Stimulated activated CD8-positive, alpha-beta memory T cell treated with anti-CD3 and anti-CD28 coated beads, Interleukin-7, amount 100 ng/mL, for 24 hours (primary cell): ENCODE measurements at regions not wholly inside any gene's neighbourhood (a gene's known extent, or its start where the extent isn't known, plus 50 kb on each side); places are given as distances from the start of the nearest gene placed in this dataset.
"Not testable (repeated sequence)": the region's sequence is repeated elsewhere in the genome, so short reads cannot be mapped to it uniquely, and the experiment has no call there.

ENCODE experiments used
- DNase-seq: peaks from one replicate; pipeline ENCODE4 v3.0.0-alpha.2; 2020; ENCODE audit warnings: low read depth

DNA sequence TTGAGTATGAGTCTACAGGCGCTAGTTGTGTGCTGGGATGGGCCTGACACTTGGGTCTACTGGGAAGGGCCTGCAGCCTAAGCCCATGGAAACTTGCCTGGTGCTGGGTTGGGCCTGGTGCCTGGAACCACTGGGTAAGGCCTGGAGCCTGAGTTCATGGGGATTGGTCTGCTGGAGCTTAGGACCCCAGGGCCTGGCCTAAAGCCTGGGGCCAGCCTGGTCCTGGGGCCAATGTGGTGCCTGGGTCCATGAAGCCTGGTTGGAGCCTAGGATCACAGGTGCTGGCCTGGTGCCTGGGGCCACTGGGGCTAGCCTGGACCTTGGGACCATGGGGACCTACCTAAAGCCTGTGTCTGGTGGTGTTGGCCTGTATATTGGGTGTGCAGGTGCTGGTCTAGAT, 270.3 kb upstream of the GRIA3 start:
- no peak for DNase-seq

DNA sequence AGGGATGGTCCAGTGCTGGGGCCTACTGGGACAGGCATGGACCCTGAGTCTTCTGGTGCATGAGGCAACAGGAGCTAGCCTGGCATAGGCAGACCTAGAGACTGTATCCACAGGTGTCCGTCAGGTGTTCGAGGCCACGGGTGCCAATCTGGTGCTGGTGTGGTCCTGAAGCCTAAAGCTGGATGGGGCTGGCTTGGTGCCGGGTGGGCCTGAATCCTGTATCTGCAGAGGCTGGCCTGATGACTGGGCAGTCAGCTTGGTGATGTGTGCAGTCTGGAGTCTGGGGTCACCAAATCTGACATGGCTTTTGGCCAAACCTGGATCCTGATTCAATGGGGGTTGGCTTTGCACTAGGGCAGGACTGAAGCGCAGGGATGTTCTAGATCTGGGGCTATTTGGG, 269.8 kb upstream of the GRIA3 start:
- DNase-seq = no peak

DNA sequence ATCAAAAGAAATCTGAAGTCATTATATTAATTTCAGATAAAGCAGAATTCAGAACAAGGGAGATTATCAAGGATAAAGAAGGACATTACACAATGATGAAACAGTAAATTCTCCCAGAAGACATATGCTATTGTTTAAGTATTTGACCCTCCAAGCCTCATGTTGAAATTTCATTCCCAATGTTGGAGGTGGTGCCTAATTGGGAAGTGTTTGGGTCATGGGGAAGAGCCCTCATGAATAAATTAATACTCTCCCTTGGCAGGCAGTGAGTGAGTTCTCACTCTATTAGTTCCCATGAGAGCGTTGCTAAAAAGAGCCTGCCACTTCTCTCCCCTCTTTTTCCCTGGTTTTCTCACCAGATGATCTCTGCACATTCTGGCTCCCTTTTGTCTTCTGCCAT, 249.9 kb upstream of the GRIA3 start:
- no peak for DNase-seq

DNA sequence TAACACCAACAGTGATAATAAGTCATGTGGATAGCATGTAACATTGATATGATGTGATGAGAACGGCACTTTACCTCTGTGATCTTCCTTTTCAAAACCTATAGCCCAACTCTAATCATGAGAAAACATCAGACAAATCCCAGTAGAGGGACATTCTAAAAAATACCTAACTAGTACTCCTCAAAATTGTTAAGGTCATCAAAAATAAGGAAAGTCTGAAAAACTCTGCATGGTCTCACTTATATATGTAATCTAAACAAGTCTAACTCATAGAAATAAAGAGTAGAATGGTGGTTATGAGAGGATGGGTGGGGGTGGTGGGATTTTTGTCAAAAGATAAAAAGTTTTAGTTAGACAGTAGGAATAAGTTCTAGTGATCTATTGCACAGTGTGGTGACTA, 243.9 kb upstream of the GRIA3 start:
- no peak for DNase-seq

DNA sequence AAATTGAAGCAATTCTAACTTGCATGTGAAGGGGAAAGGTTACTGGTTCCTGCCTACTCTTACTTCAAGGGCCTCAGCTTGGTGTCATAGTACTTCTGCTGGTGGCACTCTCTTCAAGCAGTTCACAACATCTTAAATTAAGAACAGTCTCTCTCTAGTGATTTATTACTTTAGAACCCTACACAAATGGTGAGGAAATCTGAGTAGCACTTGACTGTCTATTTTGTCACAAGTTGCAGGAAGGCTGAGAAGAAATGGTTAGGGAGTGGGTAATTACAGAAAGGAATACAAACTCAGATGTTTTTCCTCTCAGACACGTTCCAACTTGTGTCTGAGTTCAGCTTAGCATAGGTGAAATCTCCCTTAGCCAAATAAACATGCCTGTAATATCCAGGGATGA, 242.3 kb upstream of the GRIA3 start:
- DNase-seq = no peak

DNA sequence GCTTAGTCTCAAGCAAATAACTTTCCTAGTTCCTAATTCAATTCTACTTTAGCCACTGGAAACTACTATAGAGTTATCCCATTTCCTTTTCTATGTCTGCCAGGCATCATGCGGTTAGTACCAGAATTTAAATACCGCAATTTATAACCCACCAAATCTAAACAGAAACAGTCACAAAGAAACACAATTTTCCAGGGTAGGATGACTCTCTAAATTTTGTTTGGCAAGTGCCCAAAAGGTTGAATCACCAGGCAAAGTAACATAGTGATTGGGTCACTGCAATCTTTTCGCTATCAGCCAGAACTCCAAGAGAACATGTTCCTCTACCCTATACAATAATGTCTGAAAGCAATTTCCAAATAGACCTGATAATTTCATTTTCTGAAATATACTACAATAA, 240.2 kb upstream of the GRIA3 start:
- no peak for DNase-seq

DNA sequence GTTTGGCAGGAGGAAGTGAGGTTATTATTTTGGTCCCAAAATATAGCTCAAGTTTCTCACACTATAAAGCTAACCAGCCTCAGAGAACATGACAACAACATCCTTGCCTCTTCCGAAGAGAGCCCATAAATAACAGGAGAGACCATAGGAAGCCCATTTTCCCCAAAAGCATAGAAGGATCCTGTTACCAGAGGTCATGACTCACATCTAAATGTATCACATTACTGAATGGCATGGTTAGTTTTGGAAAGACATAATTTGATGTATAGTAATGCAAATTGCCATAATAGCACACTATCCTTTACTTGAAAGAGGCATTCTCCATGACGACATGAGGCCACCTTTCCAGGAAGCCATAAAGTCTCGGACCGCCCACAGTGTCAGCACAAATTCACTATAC, 238.8 kb upstream of the GRIA3 start:
- no peak for DNase-seq

DNA sequence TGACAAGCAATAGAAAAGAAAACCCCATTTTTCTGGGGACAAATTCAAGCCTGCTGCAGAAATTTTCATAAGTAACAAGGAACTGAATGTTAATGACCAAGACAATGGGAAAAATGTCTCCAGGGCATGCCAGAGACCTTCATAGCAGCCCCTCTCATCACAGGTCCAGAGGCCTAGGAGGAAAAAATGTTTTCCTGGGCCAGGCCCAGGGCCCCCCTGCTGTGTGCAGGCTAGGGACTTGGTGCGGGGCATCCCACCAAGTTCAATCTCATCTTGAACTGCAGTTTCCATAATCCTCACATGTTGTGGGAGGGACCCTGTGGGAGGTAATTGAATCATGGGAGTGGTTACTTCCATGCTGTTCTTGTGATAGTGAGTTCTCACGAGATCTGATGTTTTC, 211.5 kb upstream of the GRIA3 start:
- no peak for DNase-seq

DNA sequence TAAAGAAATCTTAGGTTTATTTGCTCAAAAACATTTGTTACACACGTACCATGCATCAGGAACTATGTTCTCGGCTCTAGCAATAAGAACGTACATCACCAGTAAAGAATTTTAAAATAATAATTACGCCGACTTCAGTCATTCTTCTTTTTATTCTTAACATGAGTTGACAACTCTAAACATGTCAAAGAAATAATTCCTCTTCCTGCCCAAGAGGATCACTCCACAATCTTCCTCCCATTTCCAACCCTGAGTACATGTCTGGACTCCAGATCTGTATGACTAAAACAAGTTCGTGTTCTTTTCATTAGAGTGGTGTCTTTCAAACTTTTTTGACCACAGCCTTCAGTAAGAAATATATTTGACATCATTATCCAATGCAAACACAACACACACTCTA, 201.6 kb upstream of the GRIA3 start:
- DNase-seq = no peak

DNA sequence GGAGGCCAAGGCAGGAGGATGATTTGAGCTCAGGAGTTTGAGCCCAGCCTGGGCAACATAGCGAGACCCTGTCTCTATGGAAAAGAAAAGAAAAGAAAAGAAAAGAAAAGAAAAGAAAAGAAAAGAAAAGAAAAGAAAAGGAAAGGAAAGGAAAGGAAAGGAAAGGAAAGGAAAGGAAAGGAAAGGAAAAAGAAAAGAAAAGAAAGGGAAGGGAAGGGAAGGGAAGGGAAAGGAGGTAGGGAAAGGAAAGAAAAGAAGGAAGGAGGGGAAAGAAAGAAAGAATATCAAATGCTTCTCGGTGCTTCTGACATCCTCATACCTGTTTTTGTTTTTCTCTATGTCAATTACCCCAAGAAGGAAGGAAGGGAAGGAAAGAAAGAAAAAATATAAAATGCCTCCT, 181.2 kb upstream of the GRIA3 start:
- not testable (repeated sequence) for DNase-seq

DNA sequence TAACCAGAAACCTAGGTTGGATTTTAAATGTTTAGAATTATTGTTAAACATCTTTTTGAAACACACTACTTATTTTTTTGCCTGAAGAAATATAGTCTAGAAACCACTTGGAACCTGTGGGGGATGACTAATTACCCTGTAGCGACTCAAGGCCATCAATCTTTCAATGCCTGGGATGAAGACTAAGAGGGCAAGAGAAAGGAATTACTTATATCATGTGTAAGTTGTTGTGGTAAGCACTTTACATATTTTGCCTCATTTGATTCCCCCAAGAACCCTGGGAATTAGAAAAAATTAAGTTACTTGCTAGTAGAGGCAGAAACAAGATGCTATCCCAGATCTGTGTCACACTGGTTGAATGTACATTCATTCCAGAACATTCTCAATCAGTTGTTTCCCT, 170.9 kb upstream of the GRIA3 start:
- DNase-seq = no peak

DNA sequence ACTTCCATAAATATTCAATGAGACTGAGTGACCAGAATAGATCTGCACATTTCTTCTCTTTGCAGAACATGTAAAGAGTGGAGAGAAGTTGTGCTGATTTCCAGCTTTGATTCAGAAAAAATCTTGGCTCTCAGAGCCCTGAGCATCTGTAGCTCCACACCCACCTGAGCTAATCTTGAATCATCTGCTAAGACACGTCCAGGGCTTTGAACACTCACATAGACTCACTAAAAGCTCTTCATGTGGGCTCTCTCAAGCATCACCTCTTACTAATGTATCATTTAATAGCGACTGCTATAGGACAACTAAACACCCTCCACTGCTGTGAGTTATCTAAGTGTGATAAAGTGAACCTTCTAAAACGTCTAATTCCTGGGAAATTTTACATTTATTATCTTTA, 147.7 kb upstream of the GRIA3 start:
- DNase-seq = no peak

DNA sequence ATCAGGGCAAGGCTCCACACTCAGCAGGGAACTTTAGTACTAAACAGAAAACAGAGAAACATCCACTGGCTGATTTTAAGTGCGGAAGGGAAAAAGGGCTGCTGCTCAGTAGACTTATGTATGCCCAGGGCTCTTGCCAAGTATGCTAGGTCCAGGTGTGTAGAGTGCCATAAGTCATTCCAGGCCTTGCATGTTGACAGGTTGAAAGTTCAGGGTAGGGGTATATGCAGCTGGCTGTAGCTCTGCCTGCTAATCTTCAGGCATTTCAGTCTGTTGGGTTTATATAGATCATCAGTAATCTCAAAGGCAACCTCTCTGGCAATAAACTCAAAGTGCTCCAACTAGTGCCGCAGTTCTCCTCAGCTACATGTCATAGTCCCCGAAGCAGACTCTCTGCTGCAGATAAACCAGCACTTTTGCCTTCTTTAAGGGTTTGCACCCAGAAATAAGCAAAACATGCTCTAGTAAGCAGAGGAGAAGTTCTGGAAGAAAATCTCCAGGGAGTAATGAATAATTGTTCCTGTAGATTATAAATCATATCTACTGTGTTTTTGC, 134.9 kb upstream of the GRIA3 start:
- no peak for DNase-seq

DNA sequence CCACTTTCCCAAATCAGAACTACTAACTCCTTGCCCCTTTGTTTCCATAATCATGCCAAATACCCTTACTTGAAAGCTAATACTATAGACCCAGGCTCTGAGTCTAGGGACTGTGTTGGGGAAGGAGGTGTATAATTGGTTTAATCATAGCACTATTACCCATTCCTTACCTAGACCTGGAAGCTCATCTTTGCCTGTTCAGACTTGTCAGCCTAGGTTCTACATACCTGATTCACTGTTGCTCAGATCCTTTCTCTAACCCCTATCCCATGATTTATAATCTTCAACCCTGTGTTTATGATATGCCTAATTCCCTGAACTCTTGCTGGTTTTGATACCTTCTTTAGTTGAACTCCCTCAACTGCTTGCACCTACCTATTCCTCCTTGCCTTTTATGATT, 123.1 kb upstream of the GRIA3 start:
- DNase-seq = no peak

DNA sequence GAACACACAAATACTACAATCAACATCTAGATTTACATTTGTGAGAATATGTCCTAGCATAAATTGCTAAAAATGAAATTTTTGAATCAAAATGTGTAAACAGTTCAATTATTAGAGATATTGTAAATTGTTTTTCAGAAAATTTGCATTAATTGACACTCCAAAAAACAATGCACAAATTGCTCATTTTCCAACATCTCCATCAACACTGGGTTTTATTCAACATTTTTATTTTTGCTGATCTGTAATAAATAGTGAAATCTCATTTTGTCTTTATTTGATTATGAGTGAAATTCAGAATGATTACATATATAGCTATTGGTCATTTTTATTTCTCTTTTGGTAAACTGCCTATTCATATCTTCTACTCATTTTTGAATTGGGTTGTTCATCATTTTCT, 120.0 kb upstream of the GRIA3 start:
- no peak for DNase-seq

DNA sequence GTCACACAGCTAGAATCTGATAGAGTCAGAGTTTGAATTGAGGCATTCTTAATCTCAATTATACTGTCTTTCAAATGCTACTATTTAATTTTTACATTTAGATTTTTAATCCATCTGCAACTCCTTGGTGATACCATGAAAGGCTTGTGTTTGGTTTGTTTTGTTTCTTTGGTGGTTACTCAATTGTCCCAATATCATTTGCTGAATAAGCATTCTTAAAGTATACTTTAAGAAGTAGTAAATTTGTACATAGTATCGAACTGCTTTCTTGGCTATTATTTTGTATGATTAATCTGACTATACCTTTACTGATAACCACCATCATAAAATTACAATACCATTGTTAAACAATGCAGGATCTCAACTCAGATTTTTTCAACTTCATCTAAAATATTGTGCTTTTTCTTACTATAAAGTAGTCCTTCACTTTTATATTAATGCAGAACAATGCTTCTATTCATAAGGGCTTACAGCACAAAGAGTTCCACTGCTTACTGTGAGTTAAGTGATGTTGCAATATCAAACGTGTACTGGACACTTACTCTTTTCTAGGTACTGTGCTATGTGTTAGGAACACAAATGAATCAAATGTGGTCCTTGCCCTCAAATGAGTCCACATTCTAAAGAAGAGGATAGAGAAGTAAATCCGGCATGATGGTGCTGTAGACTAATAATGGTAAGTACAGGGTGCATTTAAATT, 111.2 kb upstream of the GRIA3 start:
- no peak for DNase-seq

DNA sequence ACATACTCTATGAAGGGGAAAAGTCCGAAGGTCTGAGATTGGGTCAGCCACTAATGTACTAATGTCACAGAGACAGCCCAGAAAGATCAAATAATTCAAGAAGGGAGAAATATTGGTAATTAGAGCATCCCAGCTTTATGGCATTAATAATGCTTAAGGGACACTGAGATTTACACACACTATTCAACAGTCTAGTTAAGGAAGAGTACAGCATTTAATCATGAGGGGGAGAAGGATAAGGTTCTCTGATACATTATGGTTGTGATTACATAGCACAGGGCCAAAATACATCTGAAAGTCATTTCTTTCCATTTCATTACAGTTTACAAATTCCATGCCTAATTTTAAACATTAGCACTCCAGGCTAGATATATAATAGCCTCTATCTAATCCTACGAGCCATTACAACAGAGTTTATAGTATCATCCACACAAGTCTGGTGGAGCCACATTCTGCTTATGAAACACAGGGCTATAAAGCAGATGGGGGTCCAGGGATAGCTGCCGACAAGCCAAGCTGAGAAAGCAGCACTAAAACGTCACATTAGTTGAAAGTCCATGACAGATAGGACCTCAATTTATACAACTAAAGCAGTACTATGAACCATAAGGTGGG, 108.0 kb upstream of the GRIA3 start:
- DNase-seq = no peak

DNA sequence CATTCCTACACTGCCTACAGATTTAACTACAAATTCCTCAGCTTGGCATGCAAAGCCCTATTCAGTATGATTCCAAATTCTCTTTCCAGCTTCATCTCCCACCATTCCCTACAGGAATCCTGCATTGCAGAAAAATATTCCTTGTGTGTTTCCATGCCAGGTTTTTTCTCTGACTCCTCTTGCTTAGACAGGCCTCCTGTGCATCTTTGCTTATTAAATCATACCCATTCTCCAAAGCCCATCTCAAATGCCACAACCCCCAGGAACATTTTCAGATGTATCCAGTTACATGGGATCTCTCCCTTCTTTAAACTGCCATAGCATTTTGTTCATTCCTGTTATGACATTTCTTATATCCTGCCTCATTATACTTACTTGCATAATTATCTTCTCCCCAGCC, 106.4 kb upstream of the GRIA3 start:
- DNase-seq = no peak

DNA sequence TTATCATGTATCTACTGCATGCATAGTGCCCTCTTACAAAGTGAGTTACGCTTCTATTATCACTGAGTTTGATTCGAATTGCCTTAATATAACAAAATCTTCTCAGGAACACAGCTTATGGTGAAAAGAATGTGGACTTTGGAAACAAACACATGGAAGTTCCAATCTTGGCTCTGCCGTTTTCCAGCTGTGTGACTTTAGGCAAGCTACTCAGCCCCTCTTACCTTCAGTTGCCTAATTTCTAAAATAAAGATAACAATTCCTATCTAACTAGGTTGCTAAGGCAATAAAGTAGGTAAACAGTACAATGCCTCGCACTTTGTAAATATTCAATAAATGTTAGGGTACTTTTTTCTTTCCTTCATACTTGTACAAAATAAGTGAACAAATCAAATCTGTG, 104.0 kb upstream of the GRIA3 start:
- no peak for DNase-seq

DNA sequence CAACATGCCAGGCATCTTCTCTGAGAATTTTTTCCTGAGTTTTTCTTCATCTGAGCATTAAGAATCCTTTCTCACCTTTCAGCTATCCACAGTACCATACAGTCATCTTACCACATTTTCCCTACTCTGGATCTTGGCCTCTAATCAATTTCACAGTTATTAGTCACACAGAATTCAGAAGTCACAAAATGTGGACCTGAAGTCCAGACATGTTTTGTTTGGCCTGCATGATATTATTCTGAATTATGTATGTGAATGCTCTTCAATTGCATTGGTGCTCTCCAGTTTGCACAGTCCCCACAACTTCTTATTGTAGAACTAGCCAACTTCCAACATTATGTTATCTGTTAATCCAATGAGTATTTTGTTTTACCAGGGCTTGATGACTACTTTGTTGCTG, 102.3 kb upstream of the GRIA3 start:
- no peak for DNase-seq

DNA sequence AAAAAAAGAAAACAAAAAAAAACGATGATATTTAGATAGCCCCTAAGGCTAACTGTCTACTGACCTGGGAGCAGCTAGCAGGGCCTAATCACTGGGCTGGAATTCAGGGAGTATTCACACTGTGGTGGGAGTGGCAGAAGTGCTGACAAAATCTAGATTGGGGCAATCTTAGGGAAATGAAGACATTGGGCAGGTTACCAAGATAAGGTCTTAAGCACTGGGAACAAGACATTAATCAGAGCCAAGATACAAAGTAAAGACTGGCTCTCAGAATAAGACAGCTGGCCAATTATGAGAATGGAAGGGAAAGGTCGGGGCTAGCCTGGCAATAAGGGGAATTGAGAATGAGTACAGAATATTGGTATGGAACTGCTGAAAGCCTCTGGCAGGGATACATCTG, 100.2 kb upstream of the GRIA3 start:
- no peak for DNase-seq

DNA sequence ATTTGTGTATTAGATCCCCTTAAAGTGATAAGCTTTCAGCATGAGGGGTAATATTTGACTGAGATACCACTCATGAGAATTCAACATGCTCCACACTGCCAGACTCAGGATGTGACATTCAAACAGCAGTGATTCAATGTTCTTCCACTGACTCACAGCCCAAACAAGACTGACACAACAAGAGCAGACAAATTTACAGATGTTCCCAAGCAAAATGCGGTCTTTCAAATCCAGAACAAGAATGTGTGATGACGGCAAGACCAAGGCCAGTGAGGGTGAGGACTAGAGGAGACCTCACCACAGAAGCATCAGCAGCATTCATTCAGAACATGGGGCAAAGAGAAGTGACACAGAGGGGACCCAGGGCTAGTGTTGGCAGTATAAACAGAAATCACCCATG, 99.3 kb upstream of the GRIA3 start:
- no peak for DNase-seq

DNA sequence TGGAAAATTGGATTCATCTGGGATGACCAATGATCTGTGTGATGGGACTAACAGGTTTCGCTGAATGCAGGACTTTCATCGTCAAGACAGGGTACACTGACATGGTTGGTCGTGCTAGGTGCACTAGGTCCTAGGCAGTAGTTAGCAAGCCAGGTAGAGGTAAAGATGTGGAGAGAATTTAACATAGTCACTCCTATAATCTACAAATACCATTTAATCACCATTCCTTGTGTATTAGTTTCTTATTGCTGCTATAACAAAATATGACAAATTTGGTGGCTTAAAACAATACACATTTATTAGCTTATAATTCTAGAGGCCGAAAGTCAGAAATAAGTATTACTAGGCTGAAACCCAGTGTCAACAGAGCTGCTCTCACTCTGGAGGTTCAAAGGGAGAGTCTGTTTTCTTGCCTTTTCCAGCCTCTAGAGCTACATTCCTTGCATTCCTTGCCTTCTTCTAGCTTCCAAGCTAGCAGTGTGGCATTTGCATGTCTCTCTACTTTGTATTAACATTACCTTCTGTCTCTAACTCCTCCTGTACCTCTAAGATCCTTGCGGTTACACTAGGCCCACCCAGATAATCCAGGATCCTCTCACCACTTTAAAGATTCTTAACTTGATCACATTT, 98.7 kb upstream of the GRIA3 start:
- no peak for DNase-seq

DNA sequence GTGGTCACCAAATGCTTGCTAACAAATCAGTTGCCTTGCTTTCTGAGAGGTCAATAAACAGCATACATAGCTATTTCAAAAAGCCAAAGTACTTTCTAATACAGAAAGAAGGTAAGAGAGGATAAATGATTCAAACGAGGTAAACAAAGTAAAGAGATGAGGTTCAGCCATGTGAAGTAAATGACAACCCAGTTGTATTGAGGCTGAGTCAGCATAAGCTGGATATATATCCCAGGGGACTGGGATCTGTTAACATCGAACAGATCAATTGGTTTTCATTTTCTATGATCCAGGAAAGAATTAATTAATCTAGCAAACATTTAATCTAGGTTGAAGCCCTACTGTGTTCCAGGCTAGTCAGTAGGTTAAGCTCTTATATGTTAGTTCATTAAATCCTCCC, 97.3 kb upstream of the GRIA3 start:
- no peak for DNase-seq
